ENCODE measurements at regions not wholly inside any gene's neighbourhood (a gene's known extent, or its start where the extent isn't known, plus 50 kb on each side); places are given as distances from the start of the nearest gene placed in this dataset.

- Mint-ChIP-seq H3K4me3 (no peak overlapping the region), H3K9me3 (no peaks in the 10 kb centered on the region), H3K36me3 (ENCODE audit: low read depth) (no peaks in the 10 kb centered on the region), H3K4me1 (peaks cover 8% of the 10 kb centered on the region), H3K27me3 (peaks cover 26% of the 10 kb centered on the region), H3K27ac (no peak overlapping the region)
- DNase-seq = no peak
- intact Hi-C loops (cut with micrococcal nuclease) = no loop called here
Observed at GRCh38 chr17:37796076-37796475, 51.2 kb upstream of the HNF1B start.

Data from activated CD4-positive, alpha-beta T cell treated with anti-CD3 and anti-CD28 coated beads, Interleukin-2, amount 10 ng/mL, durations not matched to agents 24 days and 14 days (primary cell).